ENCODE measurements at regions not wholly inside any gene's neighbourhood (a gene's known extent, or its start where the extent isn't known, plus 50 kb on each side); places are given as distances from the start of the nearest gene placed in this dataset.

- intact Hi-C loops (cut with DNase I; ENCODE audit: low total_unique reads), result no loop called here
- H3K4me3 ChIP-seq (ENCODE audit: low read depth, poor library complexity, severe bottlenecking), result no peak overlapping the region
- no peak for DNase-seq (ENCODE audit: low spot score in 2 of 2)
- 58 to 59% methylated on average over 2 of the region's 2 CpGs for WGBS, 2 donors
- no peak for TF ChIP-seq CTCF (IDR thresholded peaks at IDR 0.05)
- no peak for TF ChIP-seq POLR2A (IDR thresholded peaks at IDR 0.05)
Measured at GRCh38 chr5:62714296-62714695, 135.7 kb downstream of the LRRC70 start.

GRCh38 chr5:62708481-62709325 lies 130.1 kb downstream of the LRRC70 start:
- no peak overlapping the region for H3K4me3 ChIP-seq (ENCODE audit: low read depth, poor library complexity, severe bottlenecking)
- intact Hi-C loops (cut with DNase I; ENCODE audit: low total_unique reads), result no loop called here
- no peak for TF ChIP-seq POLR2A (IDR thresholded peaks at IDR 0.05)
- TF ChIP-seq CTCF (IDR thresholded peaks at IDR 0.05), result no peak
- WGBS, 2 donors, result 87 to 90% methylated on average over 1 of the region's 1 CpG
- DNase-seq (ENCODE audit: low spot score in 2 of 2), result no peak

- TF ChIP-seq CTCF (IDR thresholded peaks at IDR 0.05) (no peak), POLR2A (IDR thresholded peaks at IDR 0.05) (no peak)
- no peak overlapping the region for H3K4me3 ChIP-seq (ENCODE audit: low read depth, poor library complexity, severe bottlenecking)
- DNase-seq (ENCODE audit: low spot score in 2 of 2), result no peak
- 54 to 65% methylated on average over 1 of the region's 1 CpG for WGBS, 2 donors
- intact Hi-C loops (cut with DNase I; ENCODE audit: low total_unique reads), result no loop called here
Measured at GRCh38 chr5:62707563-62707962, 128.9 kb downstream of the LRRC70 start.

GRCh38 chr5:62707131-62707530 lies 128.5 kb downstream of the LRRC70 start:
- intact Hi-C loops (cut with DNase I; ENCODE audit: low total_unique reads), result no loop called here
- 54 to 63% methylated on average over 2 of the region's 2 CpGs for WGBS, 2 donors
- no peak for TF ChIP-seq CTCF (IDR thresholded peaks at IDR 0.05)
- no peak for TF ChIP-seq POLR2A (IDR thresholded peaks at IDR 0.05)
- DNase-seq (ENCODE audit: low spot score in 2 of 2), result no peak
- H3K4me3 ChIP-seq (ENCODE audit: low read depth, poor library complexity, severe bottlenecking), result no peak overlapping the region

- 96% methylated on average over 2 of the region's 2 CpGs for WGBS, 2 donors
- no peak overlapping the region for H3K4me3 ChIP-seq (ENCODE audit: low read depth, poor library complexity, severe bottlenecking)
- DNase-seq (ENCODE audit: low spot score in 2 of 2), result no peak
- intact Hi-C loops (cut with DNase I; ENCODE audit: low total_unique reads), result no loop called here
- TF ChIP-seq CTCF (IDR thresholded peaks at IDR 0.05), result no peak
- TF ChIP-seq POLR2A (IDR thresholded peaks at IDR 0.05), result no peak
Measured at GRCh38 chr5:62705022-62705421, 126.4 kb downstream of the LRRC70 start.

GRCh38 chr5:62702126-62702525 lies 123.5 kb downstream of the LRRC70 start:
- intact Hi-C loops (cut with DNase I; ENCODE audit: low total_unique reads), result no loop called here
- TF ChIP-seq POLR2A (IDR thresholded peaks at IDR 0.05), result no peak
- no peak for TF ChIP-seq CTCF (IDR thresholded peaks at IDR 0.05)
- 70% methylated on average over 4 of the region's 4 CpGs for WGBS, 2 donors
- DNase-seq (ENCODE audit: low spot score in 2 of 2), result no peak
- no peak overlapping the region for H3K4me3 ChIP-seq (ENCODE audit: low read depth, poor library complexity, severe bottlenecking)

Measured in lower leg skin (tissue), 4 donors.